CD14-positive monocyte (primary cell): ENCODE measurements at regions not wholly inside any gene's neighbourhood (a gene's known extent, or its start where the extent isn't known, plus 50 kb on each side); places are given as distances from the start of the nearest gene placed in this dataset.
"Not testable (repeated sequence)": the region's sequence is repeated elsewhere in the genome, so short reads cannot be mapped to it uniquely, and the experiment has no call there.

Source experiments
- DNase-seq, 3 donors: peaks; one replicate each; pipeline ENCODE4 v3.0.0-alpha.2; 2011 to 2022
- H2AFZ ChIP-seq: 2 replicates; pipeline ENCODE4 v1.6.0; 2012; ENCODE audit warnings: mild to moderate bottlenecking, low read depth, low read length, inconsistent platforms; ENCODE audit not compliant: insufficient read depth, poor library complexity, severe bottlenecking
- H3K27ac ChIP-seq, 2 donors: 1 replicate in 1 of 2; 2 replicates in 1 of 2; pipeline ENCODE4 v1.5.1; 2012 to 2013; ENCODE audit warnings: low read length in 2 of 2, control low read depth in 1 of 2, inconsistent platforms in 1 of 2, low read depth in 1 of 2, mild to moderate bottlenecking in 1 of 2
- H3K27me3 ChIP-seq, 2 donors: one replicate each; pipeline versions ENCODE4 v1.6.0 to v1.6.1; 2011 to 2013; ENCODE audit warnings: low read length in 2 of 2; ENCODE audit not compliant: control insufficient read depth in 2 of 2, insufficient read depth in 2 of 2
- H3K36me3 ChIP-seq, 2 donors: replicated peaks in 1 of 2; 1 replicate in 1 of 2; 2 replicates in 1 of 2; pipeline versions ENCODE4 v1.5.1 to v1.6.1; 2012 to 2013; ENCODE audit warnings: low read length in 2 of 2, control low read depth in 1 of 2, inconsistent platforms in 1 of 2, mild to moderate bottlenecking in 1 of 2; ENCODE audit not compliant: insufficient read depth in 2 of 2, control insufficient read depth in 1 of 2
- H3K4me1 ChIP-seq, 2 donors: 1 replicate in 1 of 2; 2 replicates in 1 of 2; pipeline versions ENCODE4 v1.5.1 to v1.6.1; 2012 to 2013; ENCODE audit warnings: low read length in 2 of 2, control low read depth in 1 of 2, inconsistent platforms in 1 of 2, mild to moderate bottlenecking in 1 of 2, moderate library complexity in 1 of 2; ENCODE audit not compliant: insufficient read depth in 2 of 2, control insufficient read depth in 1 of 2
- H3K4me2 ChIP-seq: replicated peaks from 2 replicates; pipeline ENCODE3; 2012; ENCODE audit warnings: low read length, moderate library complexity, mild to moderate bottlenecking; ENCODE audit not compliant: poor library complexity, severe bottlenecking; ENCODE audit errors: extremely low read depth
- H3K4me3 ChIP-seq, 3 experiments: fragments of 200-600 bp in 1 of 3; sonication (generic) in 1 of 3; replicated peaks in 1 of 3; 1 replicate in 2 of 3; 2 replicates in 1 of 3; pipeline ENCODE4 v1.5.1; 2011 to 2013; ENCODE audit warnings: low read length in 3 of 3, mild to moderate bottlenecking in 3 of 3, control low read depth in 2 of 3, low read depth in 2 of 3, inconsistent platforms in 1 of 3, moderate library complexity in 1 of 3
- H3K79me2 ChIP-seq: 2 replicates; pipeline ENCODE4 v1.6.0; 2012; ENCODE audit warnings: mild to moderate bottlenecking, control low read depth, inconsistent platforms, low read length, moderate library complexity; ENCODE audit not compliant: insufficient read depth
- H3K9ac ChIP-seq: 2 replicates; pipeline ENCODE4 v1.6.0; 2017; ENCODE audit warnings: low read length, mild to moderate bottlenecking; ENCODE audit not compliant: insufficient read depth, poor library complexity, severe bottlenecking
- H3K9me3 ChIP-seq, 2 donors: replicated peaks in 1 of 2; 1 replicate in 1 of 2; 2 replicates in 1 of 2; pipeline versions ENCODE4 v1.5.1 to v1.6.1; 2012 to 2013; ENCODE audit warnings: low read length in 2 of 2, control low read depth in 1 of 2; ENCODE audit not compliant: control insufficient read depth in 1 of 2, insufficient read depth in 1 of 2
- H4K20me1 ChIP-seq: 2 replicates; pipeline ENCODE4 v1.6.0; 2012; ENCODE audit warnings: mild to moderate bottlenecking, low read length, control low read depth, moderate library complexity; ENCODE audit not compliant: insufficient read depth
- H3K27ac Mint-ChIP-seq, 7 donors: one replicate each; pipeline ENCODE4 v1.8.0; 2020; ENCODE audit warnings: mild to moderate bottlenecking in 7 of 7, mixed read lengths in 7 of 7, moderate library complexity in 6 of 7, inconsistent platforms in 2 of 7
- H3K27me3 Mint-ChIP-seq, 3 donors: one replicate each; pipeline ENCODE4 v1.8.0; 2021 to 2022; ENCODE audit warnings: low read depth in 3 of 3, mild to moderate bottlenecking in 3 of 3, mixed read lengths in 3 of 3, moderate library complexity in 3 of 3, inconsistent platforms in 1 of 3
- H3K36me3 Mint-ChIP-seq, 2 donors: one replicate each; pipeline ENCODE4 v1.8.0; 2020; ENCODE audit warnings: mixed read lengths in 2 of 2, inconsistent platforms in 1 of 2, mild to moderate bottlenecking in 1 of 2
- H3K4me1 Mint-ChIP-seq: one replicate; pipeline ENCODE4 v1.8.0; 2020; ENCODE audit warnings: mild to moderate bottlenecking, mixed read lengths
- H3K4me3 Mint-ChIP-seq, 2 donors: one replicate each; pipeline ENCODE4 v1.8.0; 2020; ENCODE audit warnings: mild to moderate bottlenecking in 2 of 2, mixed read lengths in 2 of 2, moderate library complexity in 1 of 2
- H3K9me3 Mint-ChIP-seq, 7 donors: one replicate each; pipeline ENCODE4 v1.8.0; 2020 to 2022; ENCODE audit warnings: mixed read lengths in 7 of 7, mild to moderate bottlenecking in 6 of 7, moderate library complexity in 6 of 7, inconsistent platforms in 2 of 7
- CTCF ChIP-seq: fragments of 200-600 bp; IDR thresholded peaks from one replicate; pipeline ENCODE4 v1.8.0; 2022; ENCODE audit warnings: antibody characterized with exemption, mild to moderate bottlenecking
- WGBS: methylation state at CpG from one replicate; pipeline ENCODE4 v1.1.5; 2013; ENCODE audit warnings: missing lambda C conversion rate; ENCODE audit not compliant: insufficient coverage; 5-methylcytosine and 5-hydroxymethylcytosine counted together
- intact Hi-C, 2 donors: fragments of 100-400 bp; cut with micrococcal nuclease; formaldehyde crosslinking; loops; one replicate each; pipeline versions ENCODE4 v1.15.0 to v1.15.1; 2023

GRCh38 chr6:169093066-169093723, 160.5 kb downstream of the THBS2 start:
- H3K79me2 ChIP-seq, result no peaks in the 10 kb centered on the region
- H3K4me1 ChIP-seq, result no peaks in the 10 kb centered on the region
- H3K9ac ChIP-seq, result no peak overlapping the region
- Mint-ChIP-seq H3K27me3 (peaks cover 0 to 2% (median 0%) of the 10 kb centered on the region in 3 donors), H3K4me3 (no peak overlapping the region), H3K36me3 (no peaks in the 10 kb centered on the region), H3K9me3 (peaks cover 24 to 41% (median 34%) of the 10 kb centered on the region in 7 donors), H3K4me1 (no peaks in the 10 kb centered on the region), H3K27ac (no peak overlapping the region)
- intact Hi-C loops, result no loop called here
- H2AFZ ChIP-seq, result no peak overlapping the region
- H3K4me2 ChIP-seq, result no peak overlapping the region
- H3K9me3 ChIP-seq, result peaks cover 19 to 26% of the 10 kb centered on the region in 2 donors
- no peak overlapping the region for H3K27ac ChIP-seq
- H3K4me3 ChIP-seq, result no peak overlapping the region
- no peak for TF ChIP-seq CTCF
- no peaks in the 10 kb centered on the region for H3K36me3 ChIP-seq
- WGBS, result 91% methylated on average over 10 of the region's 11 CpGs
- H4K20me1 ChIP-seq, result no peaks in the 10 kb centered on the region
- no peak for DNase-seq
- no peaks in the 10 kb centered on the region for H3K27me3 ChIP-seq

- Mint-ChIP-seq H3K4me1 (no peaks in the 10 kb centered on the region), H3K9me3 (peaks cover 24 to 41% (median 30%) of the 10 kb centered on the region in 7 donors), H3K27ac (no peak overlapping the region), H3K4me3 (no peak overlapping the region), H3K36me3 (no peaks in the 10 kb centered on the region), H3K27me3 (peaks cover 0 to under 1% (median 0%) of the 10 kb centered on the region in 3 donors)
- Histone ChIP-seq H3K4me1 (no peaks in the 10 kb centered on the region), H3K4me3 (no peak overlapping the region), H3K36me3 (no peaks in the 10 kb centered on the region), H3K9me3 (peaks cover 19 to 33% of the 10 kb centered on the region in 2 donors), H3K27me3 (no peaks in the 10 kb centered on the region), H3K79me2 (no peaks in the 10 kb centered on the region), H4K20me1 (no peaks in the 10 kb centered on the region), H3K4me2 (no peak overlapping the region), H2AFZ (no peak overlapping the region), H3K27ac (no peak overlapping the region), H3K9ac (no peak overlapping the region)
- intact Hi-C loops, result no loop called here
- 100% methylated on average over 1 of the region's 3 CpGs for WGBS
- DNase-seq, result no peak
- TF ChIP-seq CTCF, result no peak
These were observed 161.3 kb downstream of the THBS2 start for GRCh38 chr6:169092375-169092774.

- H3K27ac ChIP-seq, H3K4me1 Mint-ChIP-seq, H3K27me3 Mint-ChIP-seq, H3K4me1 ChIP-seq, H2AFZ ChIP-seq, H3K4me2 ChIP-seq, H3K9ac ChIP-seq, H3K27ac Mint-ChIP-seq, H3K36me3 ChIP-seq, DNase-seq, H3K79me2 ChIP-seq, H3K4me3 Mint-ChIP-seq, intact Hi-C loops, H4K20me1 ChIP-seq, H3K4me3 ChIP-seq, H3K36me3 Mint-ChIP-seq, H3K27me3 ChIP-seq: not testable (repeated sequence)
- 70% methylated on average over 2 of the region's 2 CpGs for WGBS
- peaks cover 24 to 47% (median 32%) of the 10 kb centered on the region in 7 donors for H3K9me3 Mint-ChIP-seq
- peaks cover 21 to 38% of the 10 kb centered on the region in 2 donors for H3K9me3 ChIP-seq
These were observed 163.0 kb downstream of the THBS2 start for GRCh38 chr6:169090514-169091127.
